SKM-1 (cell line): ENCODE measurements at regions not wholly inside any gene's neighbourhood (a gene's known extent, or its start where the extent isn't known, plus 50 kb on each side); places are given as distances from the start of the nearest gene placed in this dataset.
"Not testable (repeated sequence)": the region's sequence is repeated elsewhere in the genome, so short reads cannot be mapped to it uniquely, and the experiment has no call there.

Source experiments
- DNase-seq: peaks from one replicate; lab custom pipeline; 2025; ENCODE audit not compliant: unreplicated experiment; lab: John Stamatoyannopoulos, UW

GRCh38 chr2:2906091-2906490 lies 471.5 kb downstream of the EIPR1 start:
- no peak for DNase-seq

GRCh38 chr2:2904721-2905350 lies 472.8 kb downstream of the EIPR1 start:
- DNase-seq: no peak

- DNase-seq: no peak
Measured at GRCh38 chr2:2902547-2903281, 474.9 kb downstream of the EIPR1 start.

GRCh38 chr2:2901384-2902345 lies 476.0 kb downstream of the EIPR1 start:
- no peak for DNase-seq

GRCh38 chr2:2899826-2900225 lies 477.8 kb downstream of the EIPR1 start:
- no peak for DNase-seq

- no peak for DNase-seq
Measured at GRCh38 chr2:2898744-2899143, 478.9 kb downstream of the EIPR1 start.

GRCh38 chr2:2896643-2897042 lies 481.0 kb downstream of the EIPR1 start:
- no peak for DNase-seq

- DNase-seq: no peak
Measured at GRCh38 chr2:2896011-2896410, 481.6 kb downstream of the EIPR1 start.

GRCh38 chr2:2894011-2894410 lies 483.6 kb downstream of the EIPR1 start:
- not testable (repeated sequence) for DNase-seq

- DNase-seq: no peak
Measured at GRCh38 chr2:2892892-2893291, 484.7 kb downstream of the EIPR1 start.

GRCh38 chr2:2892378-2892777 lies 485.2 kb downstream of the EIPR1 start:
- DNase-seq: no peak

- DNase-seq: no peak
Measured at GRCh38 chr2:2890901-2891300, 486.7 kb downstream of the EIPR1 start.

GRCh38 chr2:2890246-2890645 lies 487.4 kb downstream of the EIPR1 start:
- no peak for DNase-seq

- no peak for DNase-seq
Measured at GRCh38 chr2:2889646-2890045, 488.0 kb downstream of the EIPR1 start.

- no peak for DNase-seq
Measured at GRCh38 chr2:2889141-2889540, 488.5 kb downstream of the EIPR1 start.

GRCh38 chr2:2887772-2888387 lies 489.7 kb downstream of the EIPR1 start:
- DNase-seq: no peak

- DNase-seq: no peak
Measured at GRCh38 chr2:2886922-2887321, 490.7 kb downstream of the EIPR1 start.

- DNase-seq: no peak
Measured at GRCh38 chr2:2881499-2881898, 496.1 kb downstream of the EIPR1 start.

- no peak for DNase-seq
Measured at GRCh38 chr2:2880938-2881337, 496.7 kb downstream of the EIPR1 start.

- no peak for DNase-seq
Measured at GRCh38 chr2:2879781-2880180, 497.8 kb downstream of the EIPR1 start.

- DNase-seq: no peak
Measured at GRCh38 chr2:2879071-2879470, 498.5 kb downstream of the EIPR1 start.
